GM21619 (cell line): ENCODE measurements at regions not wholly inside any gene's neighbourhood (a gene's known extent, or its start where the extent isn't known, plus 50 kb on each side); places are given as distances from the start of the nearest gene placed in this dataset.

Source experiments
- ATAC-seq: cut with Tn5 transposase; IDR thresholded peaks from one replicate; pipeline ENCODE4 v1.9.1; 2021; ENCODE audit not compliant: unreplicated experiment

DNA sequence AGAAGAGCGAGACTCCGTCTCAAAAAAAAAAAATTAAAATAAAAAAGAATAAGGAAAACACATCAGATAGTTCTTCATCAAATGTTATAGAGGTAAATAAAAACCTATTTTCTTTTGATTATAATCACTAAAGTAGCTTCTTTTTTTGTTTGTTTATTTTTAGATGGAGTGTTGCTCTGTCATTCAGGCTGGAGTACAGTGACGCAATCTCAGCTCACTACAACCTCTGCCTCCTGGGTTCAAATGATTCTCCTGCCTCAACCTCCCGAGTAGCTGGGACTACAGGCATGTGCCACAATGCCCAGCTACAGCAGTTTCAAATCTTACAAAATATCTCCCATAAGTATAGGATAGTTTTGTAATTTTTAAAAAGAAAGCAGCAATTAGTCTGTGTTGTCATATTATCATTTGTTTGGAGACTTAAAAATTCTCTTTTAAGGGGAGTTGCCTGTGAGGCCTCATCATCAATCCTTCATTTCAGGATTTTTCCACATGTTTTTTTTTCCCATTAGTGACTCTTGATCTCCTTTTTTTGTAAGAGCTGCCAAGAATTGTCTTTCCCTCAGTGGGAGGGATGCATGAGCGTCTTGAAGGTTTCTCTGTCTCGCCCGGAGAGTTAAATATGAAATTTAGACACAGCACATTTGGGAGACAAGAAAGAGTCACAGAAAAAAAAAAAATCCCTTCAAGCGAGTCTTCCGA lies 275.9 kb downstream of the CDCA7 start:
- no peak for ATAC-seq

DNA sequence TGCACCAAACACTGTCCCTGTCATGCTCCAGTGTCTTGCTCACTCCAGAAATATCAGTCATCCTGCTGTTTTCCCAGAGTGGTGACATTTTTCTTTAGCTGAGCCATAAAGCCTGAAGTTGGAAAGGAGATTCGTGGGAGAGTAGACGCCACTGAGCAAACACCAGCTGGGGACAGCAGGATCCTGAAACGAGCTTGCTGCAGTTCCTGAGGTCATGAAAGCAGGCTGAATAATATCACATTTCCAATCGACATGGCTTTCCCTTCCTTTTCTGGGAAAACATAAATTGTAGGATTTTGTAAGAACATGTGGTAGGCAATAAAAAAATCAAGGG lies 276.4 kb downstream of the CDCA7 start:
- no peak for ATAC-seq

DNA sequence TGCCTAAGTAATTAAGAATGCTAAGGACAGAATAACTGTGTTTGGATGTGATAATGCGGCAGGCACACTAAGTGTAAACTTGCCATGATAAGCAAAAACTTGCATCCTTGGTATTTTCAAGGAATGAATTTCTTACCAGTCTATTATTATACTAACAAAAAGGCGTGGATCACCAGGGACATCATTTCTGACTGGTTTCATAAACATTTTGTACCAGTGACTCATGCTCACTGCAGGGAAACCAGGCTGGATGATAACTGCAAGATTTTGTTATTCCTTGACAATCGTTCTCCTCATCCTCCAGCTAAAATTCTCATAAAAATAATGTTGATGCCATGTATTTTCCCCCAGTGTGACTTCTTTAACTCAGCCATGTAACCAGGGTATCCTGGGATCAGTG lies 289.5 kb downstream of the CDCA7 start:
- no peak for ATAC-seq

DNA sequence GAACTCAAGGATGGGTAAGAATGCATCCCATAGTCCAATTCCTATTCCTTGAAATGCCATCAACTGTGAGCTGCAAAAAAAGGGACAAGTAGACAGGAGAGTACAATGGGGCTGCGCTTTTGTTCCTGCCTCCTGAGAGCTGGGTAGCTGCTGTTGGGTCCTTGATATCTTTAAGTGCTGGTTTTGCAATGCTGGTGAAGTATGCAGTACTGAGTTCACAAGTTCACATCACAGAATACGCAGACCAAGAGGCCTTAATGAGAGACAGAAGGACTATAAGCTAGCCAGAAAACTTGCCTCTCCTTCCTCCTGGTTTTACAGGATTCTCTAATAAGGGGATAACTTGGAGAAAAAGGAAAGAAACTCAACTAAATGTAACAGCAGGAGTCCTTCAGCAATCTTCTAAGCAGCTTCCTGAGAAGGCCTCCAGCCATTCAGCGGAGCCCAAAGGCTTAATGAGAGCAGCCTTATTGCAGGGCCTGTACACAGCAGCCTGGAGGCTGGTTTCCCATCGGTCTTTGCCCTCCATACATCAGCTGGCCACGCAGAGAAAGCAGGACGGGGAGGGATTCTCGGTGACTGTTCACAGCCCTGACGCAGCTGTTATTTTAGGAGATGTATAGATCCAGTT lies 293.1 kb downstream of the CDCA7 start:
- ATAC-seq: no peak

GRCh38 chr2:173648816-173649215 lies 294.1 kb downstream of the CDCA7 start:
- no peak for ATAC-seq

- ATAC-seq: no peak
These were observed 295.0 kb downstream of the CDCA7 start for GRCh38 chr2:173649527-173650219.

DNA sequence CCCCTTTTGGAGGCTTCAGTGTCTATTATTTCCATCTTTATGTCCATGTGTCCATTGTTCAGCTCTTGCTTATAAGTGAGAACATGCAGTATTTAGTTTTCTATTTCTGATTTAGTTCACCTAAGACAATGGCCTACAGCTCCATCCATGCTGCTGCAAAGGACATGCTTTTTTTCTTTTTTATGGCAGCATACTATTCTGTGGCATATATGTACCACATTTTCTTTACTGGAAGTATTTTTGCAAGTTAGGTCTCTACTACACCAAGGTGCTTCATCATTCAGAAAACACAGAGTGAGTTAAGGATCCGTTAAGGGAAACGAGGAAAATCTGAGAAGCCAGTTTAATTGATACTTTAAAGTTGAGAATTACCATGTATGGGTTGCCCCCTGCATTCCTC lies 297.2 kb downstream of the CDCA7 start:
- no peak for ATAC-seq

GRCh38 chr2:173652311-173652710 lies 297.6 kb downstream of the CDCA7 start:
- ATAC-seq: no peak

- no peak for ATAC-seq
These were observed 298.2 kb downstream of the CDCA7 start for GRCh38 chr2:173652767-173653431.

DNA sequence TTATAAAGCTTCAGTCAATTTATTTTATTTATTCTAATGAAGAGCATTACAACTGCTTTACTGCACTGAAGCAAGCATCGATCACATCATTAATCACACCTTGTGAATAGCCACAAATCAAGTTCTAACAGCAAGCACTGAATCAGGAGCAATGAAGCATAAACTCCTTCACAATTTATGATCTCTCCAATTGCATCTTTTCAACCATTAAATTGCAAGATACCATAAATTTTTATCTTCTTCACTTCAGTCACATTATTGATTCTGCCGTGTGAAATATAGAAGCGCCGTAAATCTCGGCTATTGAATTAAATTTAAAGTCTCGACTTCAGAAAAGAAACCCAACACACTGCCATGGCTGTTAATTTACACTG lies 298.7 kb downstream of the CDCA7 start:
- ATAC-seq: no peak

GRCh38 chr2:173654161-173654895 lies 299.7 kb downstream of the CDCA7 start:
- no peak for ATAC-seq

GRCh38 chr2:173654896-173655265 lies 300.2 kb downstream of the CDCA7 start:
- ATAC-seq: no peak

GRCh38 chr2:173656086-173656485 lies 301.4 kb downstream of the CDCA7 start:
- ATAC-seq: no peak

DNA sequence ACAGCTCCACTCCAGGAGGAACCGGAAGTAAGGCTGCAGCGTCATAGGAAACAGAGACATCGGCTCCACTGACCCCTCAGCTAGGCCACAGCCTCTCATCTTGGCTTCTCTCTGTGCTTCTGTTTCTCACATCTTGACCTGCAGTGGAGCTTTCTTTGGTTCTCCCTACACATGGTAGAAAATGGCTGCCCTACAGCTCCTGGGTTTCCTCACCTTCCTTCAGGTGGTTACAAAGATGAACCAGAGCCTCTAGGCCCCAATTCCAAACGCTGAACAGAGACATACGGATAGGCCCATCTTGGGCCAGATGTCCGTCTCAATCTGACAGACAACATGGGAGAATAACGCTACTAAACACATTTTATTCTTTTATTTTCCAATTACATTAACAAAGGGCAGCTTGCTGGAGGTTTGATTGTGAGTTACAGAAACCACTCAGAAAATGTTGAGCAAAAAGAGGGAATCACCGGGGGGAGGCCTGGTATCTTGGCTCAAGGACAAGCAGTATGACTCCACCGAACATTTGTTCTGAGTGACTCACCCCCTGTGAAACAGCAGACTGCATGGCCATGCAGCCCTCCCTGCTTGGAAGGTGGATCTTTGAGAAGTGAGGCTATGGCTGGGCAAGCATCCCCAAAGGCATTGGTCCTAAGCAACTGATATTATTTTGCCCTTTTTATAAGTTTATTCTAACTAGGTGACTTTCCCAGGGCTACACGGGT lies 303.5 kb downstream of the CDCA7 start:
- no peak for ATAC-seq

DNA sequence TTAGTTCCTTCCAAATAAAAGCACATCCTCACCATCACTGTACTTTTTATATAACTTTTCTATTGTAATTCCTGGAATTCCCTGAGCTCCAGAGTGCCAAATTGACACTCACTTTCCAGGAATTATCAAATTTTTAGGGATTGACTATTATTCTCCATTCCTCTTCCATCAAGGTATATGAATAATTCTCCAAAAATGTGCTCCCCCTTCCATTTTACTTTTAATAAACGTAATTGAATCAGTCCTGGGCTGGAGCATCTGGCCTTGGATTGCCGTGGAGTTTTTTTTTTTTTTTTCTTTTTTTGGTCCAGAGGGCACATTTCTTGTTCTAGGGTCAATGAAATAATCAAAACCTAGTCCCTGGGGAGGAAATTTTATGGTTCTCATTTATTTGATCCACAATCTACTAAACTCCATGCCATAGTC lies 304.3 kb downstream of the CDCA7 start:
- ATAC-seq: no peak

DNA sequence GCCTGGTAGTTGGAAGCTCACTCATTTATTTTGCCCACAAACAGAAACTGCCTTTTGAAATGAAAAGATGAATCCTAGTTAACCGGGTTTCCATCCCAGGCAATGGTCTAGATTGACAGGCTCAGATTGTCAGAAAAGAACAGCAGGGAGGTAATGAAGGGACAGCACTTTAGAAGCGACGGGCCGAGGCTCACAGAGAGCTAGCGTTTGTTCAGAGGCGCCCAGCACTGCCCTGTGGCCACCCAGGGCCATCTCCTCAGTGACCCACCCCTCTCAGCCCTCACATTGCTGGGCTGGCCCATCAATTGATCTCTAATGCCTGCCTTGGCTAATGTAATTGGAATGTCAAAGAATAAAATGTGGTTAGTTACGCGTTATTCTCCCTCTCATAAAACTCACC lies 304.8 kb downstream of the CDCA7 start:
- ATAC-seq: no peak

DNA sequence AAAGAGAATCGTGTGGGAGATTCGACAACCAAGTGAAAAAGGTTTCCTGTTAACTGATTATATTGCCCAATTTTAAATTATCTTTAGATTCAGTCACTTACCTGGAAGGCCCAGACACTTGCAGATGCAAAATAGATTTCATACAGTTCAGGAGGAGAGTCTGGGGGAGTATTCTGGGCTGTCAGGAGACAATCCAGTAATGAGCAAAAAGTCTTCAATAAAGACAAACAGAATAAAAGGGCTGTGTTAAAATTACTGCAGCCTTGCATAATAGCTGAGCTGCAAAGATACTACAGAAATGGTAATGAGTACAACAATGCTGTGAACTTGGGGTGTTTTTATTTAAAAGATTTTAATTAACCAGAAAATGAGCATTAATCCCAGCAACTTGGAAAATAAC lies 303.6 kb downstream of the SP3 start:
- ATAC-seq: no peak

- no peak for ATAC-seq
These were observed 301.8 kb downstream of the SP3 start for GRCh38 chr2:173663353-173663752.

- no peak for ATAC-seq
These were observed 301.2 kb downstream of the SP3 start for GRCh38 chr2:173663835-173664512.

GRCh38 chr2:173664513-173664910 lies 300.7 kb downstream of the SP3 start:
- no peak for ATAC-seq
